B cell (primary cell): ENCODE measurements at regions not wholly inside any gene's neighbourhood (a gene's known extent, or its start where the extent isn't known, plus 50 kb on each side); places are given as distances from the start of the nearest gene placed in this dataset.
"Not testable (repeated sequence)": the region's sequence is repeated elsewhere in the genome, so short reads cannot be mapped to it uniquely, and the experiment has no call there.

Experiments used
- EZH2 ChIP-seq: IDR thresholded peaks from 2 replicates; pipeline ENCODE4 v1.6.1; 2012; ENCODE audit warnings: borderline replicate concordance, low read depth, mild to moderate bottlenecking, moderate library complexity, low read length; ENCODE audit not compliant: insufficient read depth, poor library complexity, severe bottlenecking
- TF ChIP-seq, protein P1 (sequence below): fragments of 200-600 bp; IDR thresholded peaks from one replicate; pipeline ENCODE4 v1.8.0; 2022; ENCODE audit warnings: antibody characterized with exemption, mild to moderate bottlenecking

DNA sequence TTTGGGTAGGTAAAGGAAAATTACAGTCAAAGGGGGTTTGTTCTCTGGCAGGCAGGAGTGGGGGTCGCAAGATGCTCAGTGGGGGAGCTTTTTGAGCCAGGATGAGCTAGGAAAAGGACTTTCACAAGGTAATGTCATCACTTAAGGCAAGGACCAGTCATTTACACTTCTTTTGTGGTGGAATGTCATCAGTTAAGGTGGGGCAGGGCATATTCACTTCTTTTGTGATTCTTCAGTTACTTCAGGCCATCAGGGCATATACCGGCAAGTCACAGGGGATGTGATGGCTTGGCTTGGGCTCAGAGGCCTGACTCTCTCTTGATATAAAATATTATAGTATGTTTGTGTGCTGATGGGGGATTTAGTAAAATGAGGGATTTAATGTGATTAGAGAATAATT is 151.4 kb upstream of the GK2 start:
- not testable (repeated sequence) for TF ChIP-seq EZH2
- TF ChIP-seq, protein P1, sequence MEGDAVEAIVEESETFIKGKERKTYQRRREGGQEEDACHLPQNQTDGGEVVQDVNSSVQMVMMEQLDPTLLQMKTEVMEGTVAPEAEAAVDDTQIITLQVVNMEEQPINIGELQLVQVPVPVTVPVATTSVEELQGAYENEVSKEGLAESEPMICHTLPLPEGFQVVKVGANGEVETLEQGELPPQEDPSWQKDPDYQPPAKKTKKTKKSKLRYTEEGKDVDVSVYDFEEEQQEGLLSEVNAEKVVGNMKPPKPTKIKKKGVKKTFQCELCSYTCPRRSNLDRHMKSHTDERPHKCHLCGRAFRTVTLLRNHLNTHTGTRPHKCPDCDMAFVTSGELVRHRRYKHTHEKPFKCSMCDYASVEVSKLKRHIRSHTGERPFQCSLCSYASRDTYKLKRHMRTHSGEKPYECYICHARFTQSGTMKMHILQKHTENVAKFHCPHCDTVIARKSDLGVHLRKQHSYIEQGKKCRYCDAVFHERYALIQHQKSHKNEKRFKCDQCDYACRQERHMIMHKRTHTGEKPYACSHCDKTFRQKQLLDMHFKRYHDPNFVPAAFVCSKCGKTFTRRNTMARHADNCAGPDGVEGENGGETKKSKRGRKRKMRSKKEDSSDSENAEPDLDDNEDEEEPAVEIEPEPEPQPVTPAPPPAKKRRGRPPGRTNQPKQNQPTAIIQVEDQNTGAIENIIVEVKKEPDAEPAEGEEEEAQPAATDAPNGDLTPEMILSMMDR, result not testable (repeated sequence)
